ENCODE measurements at regions not wholly inside any gene's neighbourhood (a gene's known extent, or its start where the extent isn't known, plus 50 kb on each side); places are given as distances from the start of the nearest gene placed in this dataset.

DNA sequence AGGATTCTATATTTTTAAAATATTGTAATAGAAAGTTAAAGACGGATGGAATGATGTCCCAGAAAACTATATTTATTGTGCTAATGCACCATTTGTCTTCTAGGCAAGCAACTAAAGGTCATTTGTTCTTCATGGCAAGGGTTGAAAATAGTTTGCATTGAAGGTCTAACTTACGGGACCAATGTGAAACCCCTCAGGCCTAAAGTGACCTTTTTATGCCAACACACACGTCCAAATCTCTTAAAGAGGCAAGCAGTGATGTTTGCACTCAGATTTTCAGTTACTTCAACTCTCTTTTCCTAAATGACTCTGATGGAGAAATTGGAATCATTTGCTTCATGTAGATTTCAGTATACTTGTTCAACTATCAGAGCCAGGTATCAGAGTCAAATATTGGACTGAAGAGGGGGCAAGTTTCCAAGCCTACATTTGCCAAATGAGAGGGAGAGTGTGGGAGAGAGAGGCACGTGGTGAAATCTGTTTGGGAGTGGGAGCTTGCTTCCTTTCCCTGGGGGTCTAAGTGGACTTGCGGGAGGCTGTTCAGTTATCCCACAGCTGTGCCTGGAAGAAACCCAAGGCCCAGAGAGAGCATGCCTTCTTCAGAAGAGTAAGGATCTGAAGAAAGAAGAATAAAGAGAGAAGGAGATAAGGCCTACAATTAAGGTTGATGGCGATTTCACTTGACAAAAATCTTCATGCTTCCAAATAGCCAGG lies 459.8 kb downstream of the BCAT1 start:
- BruUV-seq (replicated peaks), result no TSS peak
- Histone ChIP-seq H3K4me2 (ENCODE audit: low read depth, low read length) (no peak overlapping the region), H3K36me3 (replicated peaks in 1 of 2; ENCODE audit: control insufficient read depth in 1 of 2, insufficient read depth in 2 of 2, low read length in 2 of 2) (no peaks in the 10 kb centered on the region), H3K9me3 (ENCODE audit: low read length) (no peaks in the 10 kb centered on the region), H2AFZ (ENCODE audit: low read length) (no peak overlapping the region), H3K27me3 (ENCODE audit: control insufficient read depth in 1 of 2, insufficient read depth in 2 of 2, low read length in 2 of 2) (no peaks in the 10 kb centered on the region), H3K79me2 (ENCODE audit: insufficient read depth, low read length) (no peaks in the 10 kb centered on the region), H4K20me1 (ENCODE audit: insufficient read depth, low read length) (no peaks in the 10 kb centered on the region), H3K4me3 (replicated peaks in 1 of 3; ENCODE audit: insufficient read depth in 1 of 3, low read depth in 2 of 3, low read length in 3 of 3) (no peak overlapping the region), H3K9ac (ENCODE audit: insufficient read depth, low read depth, low read length) (no peak overlapping the region), H3K27ac (ENCODE audit: extremely low read length, insufficient read depth, low read length) (no peak overlapping the region), H3K4me1 (ENCODE audit: insufficient read depth, low read length) (peaks cover 8% of the 10 kb centered on the region)
- intact Hi-C loops (cut with micrococcal nuclease; ENCODE audit: unreplicated experiment), result no loop called here
- ATAC-seq, result no peak
- FAIRE-seq, result no peak
- in situ Hi-C loops (cut with HindIII; ENCODE audit: extremely low pct_ligation_motif_present, low pct_unique_long_range_greater_than_20kb), result no loop called here
- ChIA-PET CTCF (ENCODE audit: low intra/inter-chr PET ratio, low total read pairs) (no interaction called here), POLR2A (no interaction called here)
- TF ChIP-seq ZNF777 (CRISPR knock-in tag; IDR thresholded peaks at IDR 0.05) (no peak), CBX5 (CRISPR knock-in tag; IDR thresholded peaks at IDR 0.05; ENCODE audit: borderline replicate concordance) (no peak), NR3C1 (CRISPR knock-in tag; IDR thresholded peaks at IDR 0.05) (no peak), ZIK1 (CRISPR knock-in tag; IDR thresholded peaks at IDR 0.05; ENCODE audit: borderline replicate concordance, low read depth) (no peak), ZSCAN21 (CRISPR knock-in tag; IDR thresholded peaks at IDR 0.05; ENCODE audit: borderline replicate concordance) (no peak), ZNF564 (CRISPR knock-in tag; IDR thresholded peaks at IDR 0.05) (no peak), CAMTA2 (CRISPR knock-in tag; IDR thresholded peaks at IDR 0.05; ENCODE audit: borderline replicate concordance) (no peak), CHD4 (IDR thresholded peaks at IDR 0.05; ENCODE audit: borderline replicate concordance, low read length) (no peak)
- TF ChIP-seq, protein P1, sequence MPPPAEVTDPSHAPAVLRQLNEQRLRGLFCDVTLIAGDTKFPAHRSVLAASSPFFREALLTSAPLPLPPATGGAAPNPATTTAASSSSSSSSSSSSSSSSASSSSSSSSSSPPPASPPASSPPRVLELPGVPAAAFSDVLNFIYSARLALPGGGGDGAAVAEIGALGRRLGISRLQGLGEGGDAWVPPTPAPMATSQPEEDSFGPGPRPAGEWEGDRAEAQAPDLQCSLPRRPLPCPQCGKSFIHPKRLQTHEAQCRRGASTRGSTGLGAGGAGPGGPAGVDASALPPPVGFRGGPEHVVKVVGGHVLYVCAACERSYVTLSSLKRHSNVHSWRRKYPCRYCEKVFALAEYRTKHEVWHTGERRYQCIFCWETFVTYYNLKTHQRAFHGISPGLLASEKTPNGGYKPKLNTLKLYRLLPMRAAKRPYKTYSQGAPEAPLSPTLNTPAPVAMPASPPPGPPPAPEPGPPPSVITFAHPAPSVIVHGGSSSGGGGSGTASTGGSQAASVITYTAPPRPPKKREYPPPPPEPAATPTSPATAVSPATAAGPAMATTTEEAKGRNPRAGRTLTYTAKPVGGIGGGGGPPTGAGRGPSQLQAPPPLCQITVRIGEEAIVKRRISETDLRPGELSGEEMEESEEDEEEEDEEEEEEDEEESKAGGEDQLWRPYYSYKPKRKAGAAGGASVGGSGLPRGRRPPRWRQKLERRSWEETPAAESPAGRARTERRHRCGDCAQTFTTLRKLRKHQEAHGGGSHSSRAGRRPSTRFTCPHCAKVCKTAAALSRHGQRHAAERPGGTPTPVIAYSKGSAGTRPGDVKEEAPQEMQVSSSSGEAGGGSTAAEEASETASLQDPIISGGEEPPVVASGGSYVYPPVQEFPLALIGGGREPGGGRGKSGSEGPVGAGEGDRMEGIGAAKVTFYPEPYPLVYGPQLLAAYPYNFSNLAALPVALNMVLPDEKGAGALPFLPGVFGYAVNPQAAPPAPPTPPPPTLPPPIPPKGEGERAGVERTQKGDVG (CRISPR knock-in tag; IDR thresholded peaks at IDR 0.05; ENCODE audit: borderline replicate concordance), result no peak
- TF ChIP-seq, protein P2, sequence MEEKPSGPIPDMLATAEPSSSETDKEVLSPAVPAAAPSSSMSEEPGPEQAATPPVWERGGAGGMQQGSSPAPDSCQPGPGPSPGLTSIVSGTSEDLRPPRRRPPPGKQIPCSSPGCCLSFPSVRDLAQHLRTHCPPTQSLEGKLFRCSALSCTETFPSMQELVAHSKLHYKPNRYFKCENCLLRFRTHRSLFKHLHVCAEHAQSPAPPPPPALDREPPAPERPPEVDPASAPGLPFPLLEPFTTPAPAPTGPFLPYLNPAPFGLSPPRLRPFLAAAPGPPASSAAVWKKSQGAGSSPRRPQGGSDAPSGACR (CRISPR knock-in tag; IDR thresholded peaks at IDR 0.05), result no peak
- TF ChIP-seq, protein P3, sequence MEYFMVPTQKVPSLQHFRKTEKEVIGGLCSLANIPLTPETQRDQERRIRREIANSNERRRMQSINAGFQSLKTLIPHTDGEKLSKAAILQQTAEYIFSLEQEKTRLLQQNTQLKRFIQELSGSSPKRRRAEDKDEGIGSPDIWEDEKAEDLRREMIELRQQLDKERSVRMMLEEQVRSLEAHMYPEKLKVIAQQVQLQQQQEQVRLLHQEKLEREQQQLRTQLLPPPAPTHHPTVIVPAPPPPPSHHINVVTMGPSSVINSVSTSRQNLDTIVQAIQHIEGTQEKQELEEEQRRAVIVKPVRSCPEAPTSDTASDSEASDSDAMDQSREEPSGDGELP (IDR thresholded peaks at IDR 0.05; ENCODE audit: borderline replicate concordance, low read depth), result no peak
- TF ChIP-seq, protein P4, sequence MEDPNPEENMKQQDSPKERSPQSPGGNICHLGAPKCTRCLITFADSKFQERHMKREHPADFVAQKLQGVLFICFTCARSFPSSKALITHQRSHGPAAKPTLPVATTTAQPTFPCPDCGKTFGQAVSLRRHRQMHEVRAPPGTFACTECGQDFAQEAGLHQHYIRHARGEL (CRISPR knock-in tag; IDR thresholded peaks at IDR 0.05), result no peak
- TF ChIP-seq, protein P5, sequence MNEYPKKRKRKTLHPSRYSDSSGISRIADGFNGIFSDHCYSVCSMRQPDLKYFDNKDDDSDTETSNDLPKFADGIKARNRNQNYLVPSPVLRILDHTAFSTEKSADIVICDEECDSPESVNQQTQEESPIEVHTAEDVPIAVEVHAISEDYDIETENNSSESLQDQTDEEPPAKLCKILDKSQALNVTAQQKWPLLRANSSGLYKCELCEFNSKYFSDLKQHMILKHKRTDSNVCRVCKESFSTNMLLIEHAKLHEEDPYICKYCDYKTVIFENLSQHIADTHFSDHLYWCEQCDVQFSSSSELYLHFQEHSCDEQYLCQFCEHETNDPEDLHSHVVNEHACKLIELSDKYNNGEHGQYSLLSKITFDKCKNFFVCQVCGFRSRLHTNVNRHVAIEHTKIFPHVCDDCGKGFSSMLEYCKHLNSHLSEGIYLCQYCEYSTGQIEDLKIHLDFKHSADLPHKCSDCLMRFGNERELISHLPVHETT (CRISPR knock-in tag; conservative IDR thresholded peaks at IDR 0.05), result no peak
- DNase-seq (ENCODE audit: low spot score), result no peak
- WGBS (ENCODE audit: low lambda C conversion rate), result 25% methylated on average over 6 of the region's 6 CpGs

Data from HepG2 (cell line).